DND-41 (cell line): ENCODE measurements at regions not wholly inside any gene's neighbourhood (a gene's known extent, or its start where the extent isn't known, plus 50 kb on each side); places are given as distances from the start of the nearest gene placed in this dataset.

Experiments
- CTCF ChIP-seq: IDR thresholded peaks from 2 replicates; pipeline ENCODE4 v1.5.1; 2012; ENCODE audit warnings: borderline replicate concordance, low read length, moderate library complexity, mild to moderate bottlenecking; ENCODE audit not compliant: poor library complexity, severe bottlenecking; ENCODE audit errors: extremely low read depth
- EZH2 ChIP-seq: IDR thresholded peaks from 3 replicates; pipeline ENCODE4 v1.6.1; 2012; ENCODE audit warnings: borderline replicate concordance, low read depth, mild to moderate bottlenecking, moderate library complexity, low read length, inconsistent platforms; ENCODE audit not compliant: severe bottlenecking

GRCh38 chr5:85305766-85306165 lies 921.1 kb upstream of the EDIL3 start:
- TF ChIP-seq CTCF (no peak), EZH2 (no peak)
